ENCODE measurements at regions not wholly inside any gene's neighbourhood (a gene's known extent, or its start where the extent isn't known, plus 50 kb on each side); places are given as distances from the start of the nearest gene placed in this dataset.
"Not testable (repeated sequence)": the region's sequence is repeated elsewhere in the genome, so short reads cannot be mapped to it uniquely, and the experiment has no call there.

DNA sequence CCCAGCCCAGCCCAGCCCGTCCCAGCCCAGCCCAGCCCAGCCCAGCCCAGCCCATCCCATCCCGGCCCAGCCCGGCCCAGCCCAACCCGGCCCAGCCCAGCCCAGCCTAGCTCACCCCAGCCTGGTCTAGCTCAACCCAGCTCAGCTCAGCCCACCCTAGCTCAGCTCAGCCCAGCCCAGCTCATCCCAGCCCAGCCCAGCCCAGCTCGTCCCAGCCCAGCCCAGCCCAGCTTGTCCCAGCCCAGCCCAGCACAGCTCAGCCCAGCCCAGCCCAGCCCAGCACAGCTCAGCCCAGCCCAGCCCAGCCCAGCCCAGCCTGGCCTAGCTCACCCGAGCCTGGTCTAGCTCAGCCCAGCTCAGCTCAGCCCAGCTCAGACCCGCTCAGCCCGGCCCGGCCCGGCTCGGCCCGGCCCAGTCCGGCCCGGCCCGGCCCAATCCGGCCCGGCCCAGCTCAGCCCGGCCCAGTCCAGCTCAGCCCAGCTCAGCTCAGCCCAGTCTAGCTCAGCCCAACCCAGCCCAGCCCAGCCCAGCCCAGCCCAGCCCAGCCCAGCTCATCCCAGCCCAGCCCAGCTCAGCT, 184.7 kb downstream of the TMEM121 start:
- no peak for DNase-seq (ENCODE audit: low spot score)
- Mint-ChIP-seq H3K27ac (ENCODE audit: unreplicated experiment) (no peak overlapping the region), H3K4me1 (ENCODE audit: low read depth) (no peaks in the 10 kb centered on the region), H3K27me3 (ENCODE audit: low read depth) (no peaks in the 10 kb centered on the region), H3K9me3 (ENCODE audit: low read depth) (no peaks in the 10 kb centered on the region), H3K4me3 (ENCODE audit: unreplicated experiment) (no peak overlapping the region), H3K36me3 (ENCODE audit: low read depth) (no peaks in the 10 kb centered on the region)
- TF ChIP-seq, protein P1, sequence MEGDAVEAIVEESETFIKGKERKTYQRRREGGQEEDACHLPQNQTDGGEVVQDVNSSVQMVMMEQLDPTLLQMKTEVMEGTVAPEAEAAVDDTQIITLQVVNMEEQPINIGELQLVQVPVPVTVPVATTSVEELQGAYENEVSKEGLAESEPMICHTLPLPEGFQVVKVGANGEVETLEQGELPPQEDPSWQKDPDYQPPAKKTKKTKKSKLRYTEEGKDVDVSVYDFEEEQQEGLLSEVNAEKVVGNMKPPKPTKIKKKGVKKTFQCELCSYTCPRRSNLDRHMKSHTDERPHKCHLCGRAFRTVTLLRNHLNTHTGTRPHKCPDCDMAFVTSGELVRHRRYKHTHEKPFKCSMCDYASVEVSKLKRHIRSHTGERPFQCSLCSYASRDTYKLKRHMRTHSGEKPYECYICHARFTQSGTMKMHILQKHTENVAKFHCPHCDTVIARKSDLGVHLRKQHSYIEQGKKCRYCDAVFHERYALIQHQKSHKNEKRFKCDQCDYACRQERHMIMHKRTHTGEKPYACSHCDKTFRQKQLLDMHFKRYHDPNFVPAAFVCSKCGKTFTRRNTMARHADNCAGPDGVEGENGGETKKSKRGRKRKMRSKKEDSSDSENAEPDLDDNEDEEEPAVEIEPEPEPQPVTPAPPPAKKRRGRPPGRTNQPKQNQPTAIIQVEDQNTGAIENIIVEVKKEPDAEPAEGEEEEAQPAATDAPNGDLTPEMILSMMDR (IDR thresholded peaks at IDR 0.05): no peak

DNA sequence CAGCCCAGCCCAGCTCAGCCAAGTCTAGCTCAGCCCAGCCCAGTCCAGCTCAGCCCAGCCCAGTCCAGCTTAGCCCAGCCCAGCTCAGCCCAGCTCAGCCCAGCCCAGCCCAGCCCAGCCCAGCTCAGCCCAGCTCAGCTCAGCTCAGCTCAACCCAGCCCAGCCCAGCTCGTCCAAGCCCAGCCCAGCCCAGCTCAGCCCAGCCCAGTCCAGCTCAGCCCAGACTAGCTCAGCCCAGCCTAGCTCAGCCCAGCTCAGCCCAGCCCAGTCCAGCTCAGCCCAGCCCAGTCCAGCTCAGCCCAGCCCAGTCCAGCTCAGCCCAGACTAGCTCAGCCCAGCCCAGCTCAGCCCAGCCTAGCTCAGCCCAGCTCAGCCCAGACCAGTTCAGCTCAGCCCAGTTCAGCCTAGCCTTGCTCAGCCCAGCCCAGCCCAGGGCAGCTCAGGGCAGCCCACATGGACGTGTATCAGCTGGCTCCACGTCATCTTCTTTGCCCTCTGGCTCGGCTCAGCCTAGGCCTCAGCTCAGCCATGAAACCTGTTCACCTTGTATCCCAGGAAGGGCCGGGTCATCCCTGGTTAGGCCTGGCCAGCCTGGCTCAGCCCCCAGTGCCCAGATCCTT, 185.6 kb downstream of the TMEM121 start:
- no peak for DNase-seq (ENCODE audit: low spot score)
- H3K4me1 Mint-ChIP-seq (ENCODE audit: low read depth): no peaks in the 10 kb centered on the region

GRCh38 chr14:105712670-105713069, 186.3 kb downstream of the TMEM121 start:
- H3K4me1 Mint-ChIP-seq (ENCODE audit: low read depth); H3K27me3 Mint-ChIP-seq (ENCODE audit: low read depth); H3K4me3 Mint-ChIP-seq (ENCODE audit: unreplicated experiment); DNase-seq (ENCODE audit: low spot score); H3K36me3 Mint-ChIP-seq (ENCODE audit: low read depth); H3K27ac Mint-ChIP-seq (ENCODE audit: unreplicated experiment); H3K9me3 Mint-ChIP-seq (ENCODE audit: low read depth): not testable (repeated sequence)

More for the DNA sequence above, 185.6 kb downstream of the TMEM121 start:
- TF ChIP-seq, protein P1 (IDR thresholded peaks at IDR 0.05): no peak
- no peak overlapping the region for H3K27ac Mint-ChIP-seq (ENCODE audit: unreplicated experiment)
- H3K4me3 Mint-ChIP-seq (ENCODE audit: unreplicated experiment): no peak overlapping the region
- no peaks in the 10 kb centered on the region for H3K36me3 Mint-ChIP-seq (ENCODE audit: low read depth)
- no peaks in the 10 kb centered on the region for H3K27me3 Mint-ChIP-seq (ENCODE audit: low read depth)
- no peaks in the 10 kb centered on the region for H3K9me3 Mint-ChIP-seq (ENCODE audit: low read depth)

- not testable (repeated sequence) for H3K36me3 Mint-ChIP-seq (ENCODE audit: low read depth); H3K4me1 Mint-ChIP-seq (ENCODE audit: low read depth); H3K4me3 Mint-ChIP-seq (ENCODE audit: unreplicated experiment); H3K27me3 Mint-ChIP-seq (ENCODE audit: low read depth); H3K27ac Mint-ChIP-seq (ENCODE audit: unreplicated experiment); H3K9me3 Mint-ChIP-seq (ENCODE audit: low read depth); DNase-seq (ENCODE audit: low spot score)
These were observed 186.8 kb downstream of the TMEM121 start for GRCh38 chr14:105713160-105713559.

DNA sequence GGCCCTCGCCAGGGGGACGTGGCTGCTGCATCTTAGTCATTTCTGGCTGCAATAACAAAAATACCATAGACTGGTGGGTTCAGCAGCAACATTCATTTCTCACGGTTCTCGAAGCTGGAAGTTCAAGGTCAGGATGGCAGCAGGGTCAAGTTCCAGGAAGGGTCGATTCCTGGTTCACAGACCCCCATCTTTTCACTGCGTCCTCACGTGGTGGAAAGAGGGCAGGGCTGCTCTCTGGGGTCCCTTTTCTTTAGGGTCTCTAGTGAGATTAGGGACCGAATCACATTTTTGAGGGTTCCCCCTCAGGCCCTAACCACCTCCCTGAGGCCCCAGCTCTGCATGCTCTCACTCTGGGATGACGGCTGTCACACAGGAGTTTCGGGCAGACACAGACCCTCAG, 187.5 kb downstream of the TMEM121 start:
- DNase-seq (ENCODE audit: low spot score); H3K4me1 Mint-ChIP-seq (ENCODE audit: low read depth); H3K36me3 Mint-ChIP-seq (ENCODE audit: low read depth); H3K9me3 Mint-ChIP-seq (ENCODE audit: low read depth); H3K4me3 Mint-ChIP-seq (ENCODE audit: unreplicated experiment); H3K27ac Mint-ChIP-seq (ENCODE audit: unreplicated experiment); H3K27me3 Mint-ChIP-seq (ENCODE audit: low read depth): not testable (repeated sequence)

DNA sequence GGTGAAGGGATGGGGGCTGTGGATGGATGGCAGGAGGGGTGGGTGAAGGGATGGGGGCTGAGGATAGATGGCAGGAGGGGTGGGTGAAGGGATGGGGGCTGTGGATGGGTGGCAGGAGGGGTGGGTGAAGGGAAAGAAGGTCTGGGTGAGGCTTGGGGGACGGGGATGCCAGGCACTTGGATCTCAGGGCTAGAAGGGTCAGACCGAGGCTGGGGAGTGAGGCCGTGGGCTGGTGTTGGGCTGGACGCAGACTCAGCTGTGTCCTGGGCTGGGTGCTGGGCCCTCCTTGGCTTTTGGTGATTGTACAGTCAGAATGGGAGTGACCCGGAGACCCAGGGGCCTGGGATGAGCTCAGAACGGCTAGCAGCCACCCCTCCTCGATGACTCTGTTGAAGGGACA, 192.4 kb downstream of the TMEM121 start:
- not testable (repeated sequence) for H3K36me3 Mint-ChIP-seq (ENCODE audit: low read depth); DNase-seq (ENCODE audit: low spot score); H3K4me3 Mint-ChIP-seq (ENCODE audit: unreplicated experiment); H3K4me1 Mint-ChIP-seq (ENCODE audit: low read depth); H3K9me3 Mint-ChIP-seq (ENCODE audit: low read depth); H3K27ac Mint-ChIP-seq (ENCODE audit: unreplicated experiment); H3K27me3 Mint-ChIP-seq (ENCODE audit: low read depth)

- not testable (repeated sequence) for DNase-seq (ENCODE audit: low spot score); H3K4me3 Mint-ChIP-seq (ENCODE audit: unreplicated experiment); H3K4me1 Mint-ChIP-seq (ENCODE audit: low read depth); H3K27ac Mint-ChIP-seq (ENCODE audit: unreplicated experiment); H3K36me3 Mint-ChIP-seq (ENCODE audit: low read depth); H3K27me3 Mint-ChIP-seq (ENCODE audit: low read depth)
- H3K9me3 Mint-ChIP-seq (ENCODE audit: low read depth): peaks cover 14% of the 10 kb centered on the region
These were observed 193.7 kb downstream of the TMEM121 start for GRCh38 chr14:105720106-105720505.

GRCh38 chr14:105720852-105721601, 194.6 kb downstream of the TMEM121 start:
- not testable (repeated sequence) for H3K27me3 Mint-ChIP-seq (ENCODE audit: low read depth); DNase-seq (ENCODE audit: low spot score); H3K4me1 Mint-ChIP-seq (ENCODE audit: low read depth); H3K27ac Mint-ChIP-seq (ENCODE audit: unreplicated experiment); H3K36me3 Mint-ChIP-seq (ENCODE audit: low read depth); H3K4me3 Mint-ChIP-seq (ENCODE audit: unreplicated experiment)
- peaks cover 19% of the 10 kb centered on the region for H3K9me3 Mint-ChIP-seq (ENCODE audit: low read depth)

- H3K27me3 Mint-ChIP-seq (ENCODE audit: low read depth); H3K27ac Mint-ChIP-seq (ENCODE audit: unreplicated experiment); H3K4me1 Mint-ChIP-seq (ENCODE audit: low read depth); H3K36me3 Mint-ChIP-seq (ENCODE audit: low read depth); DNase-seq (ENCODE audit: low spot score); H3K4me3 Mint-ChIP-seq (ENCODE audit: unreplicated experiment): not testable (repeated sequence)
- H3K9me3 Mint-ChIP-seq (ENCODE audit: low read depth): peaks cover 19% of the 10 kb centered on the region
These were observed 195.2 kb downstream of the TMEM121 start for GRCh38 chr14:105721602-105721970.

DNA sequence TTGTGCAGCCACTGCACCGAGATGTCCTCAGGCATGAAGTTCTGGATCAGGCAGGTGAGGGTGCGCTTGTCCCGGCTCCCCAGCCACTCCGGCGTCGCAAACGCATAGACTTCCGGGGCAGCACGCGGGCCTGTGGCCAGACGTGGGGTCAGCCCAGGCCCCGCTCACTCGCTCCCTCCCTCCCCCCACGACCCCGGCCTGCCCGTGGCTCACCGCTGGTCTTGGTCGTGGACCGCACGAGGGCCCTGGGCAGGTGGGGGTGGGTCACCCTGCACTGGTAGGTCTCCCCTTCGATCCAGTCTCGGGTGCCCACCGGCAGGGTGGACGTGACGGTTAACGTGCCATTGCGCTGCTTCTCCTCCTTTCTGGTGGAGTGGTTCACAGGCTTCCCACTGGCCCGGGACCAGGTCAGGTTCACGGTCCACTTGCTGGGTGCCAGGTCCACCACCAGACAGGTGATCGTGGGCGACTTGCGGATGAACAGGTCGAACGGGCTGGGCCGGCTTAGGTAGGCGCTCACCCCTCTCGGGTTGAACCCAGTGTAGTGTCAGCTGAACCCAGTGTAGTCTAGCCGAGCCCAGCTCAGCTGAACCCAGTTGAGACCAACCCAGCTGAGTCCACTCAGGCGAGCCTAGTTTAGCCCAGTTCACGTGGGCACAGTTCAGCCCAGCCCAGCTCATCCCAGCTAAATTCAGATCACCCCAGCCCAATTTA, 195.8 kb downstream of the TMEM121 start:
- peaks cover 23% of the 10 kb centered on the region for H3K9me3 Mint-ChIP-seq (ENCODE audit: low read depth)

More for the DNA sequence above, 195.8 kb downstream of the TMEM121 start:
- not testable (repeated sequence) for H3K36me3 Mint-ChIP-seq (ENCODE audit: low read depth); DNase-seq (ENCODE audit: low spot score); H3K4me3 Mint-ChIP-seq (ENCODE audit: unreplicated experiment); H3K4me1 Mint-ChIP-seq (ENCODE audit: low read depth); H3K27me3 Mint-ChIP-seq (ENCODE audit: low read depth); H3K27ac Mint-ChIP-seq (ENCODE audit: unreplicated experiment)

Measured in chondrocyte (in vitro differentiated cells).